ENCODE measurements at regions not wholly inside any gene's neighbourhood (a gene's known extent, or its start where the extent isn't known, plus 50 kb on each side); places are given as distances from the start of the nearest gene placed in this dataset.
"Not testable (repeated sequence)": the region's sequence is repeated elsewhere in the genome, so short reads cannot be mapped to it uniquely, and the experiment has no call there.

DNA sequence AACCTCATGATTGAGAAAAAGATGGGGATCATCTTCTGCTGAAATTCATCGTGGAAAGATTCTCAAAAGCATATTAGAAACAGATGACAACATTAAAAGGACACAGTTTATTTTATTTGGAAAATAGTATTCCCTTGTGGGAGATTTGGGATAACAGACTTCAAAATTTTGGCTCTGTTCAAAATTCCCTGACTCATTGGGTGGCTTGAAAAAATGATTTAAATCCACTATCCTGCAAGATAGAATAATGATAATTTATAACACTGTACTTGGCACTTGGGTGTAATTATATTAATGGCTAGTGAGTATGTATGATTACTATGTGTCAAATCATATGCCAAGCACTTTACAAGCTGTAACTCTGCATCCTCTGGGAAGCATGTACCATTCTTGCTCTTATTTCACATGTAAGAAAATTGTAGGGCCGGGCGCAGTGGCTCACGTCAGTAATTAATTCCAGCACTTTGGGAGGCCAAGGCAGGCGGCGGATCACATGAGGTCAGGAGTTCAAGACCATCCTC, 128.8 kb downstream of the LMNTD1 start:
- Mint-ChIP-seq H3K27ac (no peak overlapping the region), H3K4me3 (no peak overlapping the region), H3K36me3 (ENCODE audit: low read depth) (no peaks in the 10 kb centered on the region), H3K27me3 (no peaks in the 10 kb centered on the region), H3K4me1 (no peaks in the 10 kb centered on the region), H3K9me3 (no peaks in the 10 kb centered on the region)
- DNase-seq (no peak), ATAC-seq (no peak)

DNA sequence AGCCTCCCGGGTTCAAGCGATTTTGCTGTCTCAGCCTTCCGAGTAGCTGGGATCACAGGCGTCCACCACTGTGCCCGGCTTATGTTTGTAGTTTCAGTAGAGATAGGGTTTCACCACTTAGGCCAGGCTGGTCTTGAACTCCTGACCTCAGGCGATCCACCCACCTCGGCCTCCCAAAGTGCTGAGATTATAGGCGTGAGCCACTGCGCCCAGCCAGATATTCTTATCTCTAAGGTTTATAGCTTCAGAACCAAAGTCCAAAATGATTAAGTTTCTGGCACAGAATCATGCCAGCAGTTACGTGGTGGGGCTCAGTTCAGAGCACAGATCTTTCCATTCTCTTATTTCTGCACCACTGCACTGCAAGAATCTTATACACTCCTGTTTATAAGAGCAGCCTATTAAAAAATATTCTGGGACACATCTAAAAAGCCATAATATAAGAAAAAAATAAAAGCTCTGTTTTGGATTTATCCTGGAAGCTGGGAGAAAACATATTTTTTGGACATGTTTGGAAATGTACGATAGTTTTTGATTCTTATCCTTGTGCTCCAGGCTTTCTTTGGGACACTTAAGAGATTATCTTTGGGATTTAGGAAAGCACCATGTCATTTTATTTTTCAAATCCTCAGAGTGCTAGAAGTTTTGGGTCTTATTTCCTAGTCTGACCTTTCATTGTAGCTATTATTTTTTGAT, 129.6 kb downstream of the LMNTD1 start:
- ATAC-seq, result no peak
- H3K27me3 Mint-ChIP-seq, result no peaks in the 10 kb centered on the region
- DNase-seq, result no peak
- H3K9me3 Mint-ChIP-seq, result no peaks in the 10 kb centered on the region
- H3K4me3 Mint-ChIP-seq, result no peak overlapping the region
- no peaks in the 10 kb centered on the region for H3K4me1 Mint-ChIP-seq
- no peaks in the 10 kb centered on the region for H3K36me3 Mint-ChIP-seq (ENCODE audit: low read depth)
- H3K27ac Mint-ChIP-seq, result no peak overlapping the region

DNA sequence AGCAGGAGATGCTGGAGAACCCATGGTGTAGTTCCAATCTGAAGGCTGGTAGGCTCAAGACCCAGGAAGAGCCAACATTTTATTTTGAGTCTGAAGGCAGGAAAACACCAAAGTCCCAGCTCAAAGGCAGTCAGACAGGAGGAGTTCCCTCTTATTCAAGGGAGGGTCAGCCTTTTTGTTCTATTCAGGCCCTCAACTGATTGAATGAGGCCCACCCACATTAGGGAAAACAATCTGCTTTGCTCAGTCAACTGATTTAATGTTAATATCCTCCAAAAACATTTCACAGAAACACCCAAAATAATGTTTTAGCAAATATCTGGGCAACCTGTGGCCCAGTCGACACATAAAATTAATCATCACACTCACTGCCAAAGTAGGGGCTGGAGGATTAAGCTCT, 130.8 kb downstream of the LMNTD1 start:
- DNase-seq, result no peak
- no peak for ATAC-seq
- no peaks in the 10 kb centered on the region for H3K4me1 Mint-ChIP-seq
- no peak overlapping the region for H3K27ac Mint-ChIP-seq
- no peaks in the 10 kb centered on the region for H3K9me3 Mint-ChIP-seq
- no peak overlapping the region for H3K4me3 Mint-ChIP-seq
- no peaks in the 10 kb centered on the region for H3K27me3 Mint-ChIP-seq
- no peaks in the 10 kb centered on the region for H3K36me3 Mint-ChIP-seq (ENCODE audit: low read depth)

DNA sequence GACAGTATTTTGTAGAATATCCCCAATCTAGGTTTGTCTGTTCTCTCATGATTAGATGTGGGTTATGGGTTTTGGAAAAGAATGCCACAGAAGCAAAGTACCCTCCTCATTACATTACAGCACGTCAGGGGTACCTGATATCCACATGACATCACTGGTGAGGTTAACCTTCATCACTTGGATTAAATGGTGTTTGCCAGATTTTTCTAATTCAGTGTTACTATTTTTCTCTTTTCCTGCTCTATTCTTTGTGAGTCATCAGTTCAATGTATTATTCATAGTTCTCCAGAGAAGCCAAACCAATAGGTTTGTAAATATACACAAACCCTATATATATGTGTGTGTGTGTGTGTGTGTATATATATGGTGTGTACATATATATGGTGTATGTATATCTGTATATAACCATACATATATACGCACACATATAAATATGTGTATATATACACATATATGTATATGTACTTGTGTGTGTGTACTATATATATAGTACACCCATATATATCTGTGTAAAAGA, 131.4 kb downstream of the LMNTD1 start:
- ATAC-seq (no peak), DNase-seq (no peak)
- Mint-ChIP-seq H3K9me3 (no peaks in the 10 kb centered on the region), H3K4me1 (no peaks in the 10 kb centered on the region), H3K36me3 (ENCODE audit: low read depth) (no peaks in the 10 kb centered on the region), H3K27me3 (no peaks in the 10 kb centered on the region), H3K27ac (no peak overlapping the region), H3K4me3 (no peak overlapping the region)

DNA sequence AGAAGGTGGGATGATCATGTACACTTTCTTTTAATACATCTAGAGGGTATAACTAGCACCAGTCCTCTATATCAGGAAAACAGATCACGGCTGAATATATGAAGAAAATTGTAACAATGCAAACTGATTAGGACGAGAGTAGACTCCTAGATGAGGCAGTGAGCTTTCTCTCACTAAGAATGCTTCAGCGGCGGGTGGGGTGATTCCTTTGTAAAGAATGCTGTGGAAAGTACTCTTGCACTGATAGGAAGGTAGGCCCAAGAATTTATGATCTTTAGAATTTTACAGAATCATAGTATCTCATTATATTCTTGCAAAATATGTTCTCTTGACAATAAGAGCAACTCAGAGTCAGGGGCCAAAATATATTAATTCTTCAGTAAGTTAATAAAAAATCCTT, 133.0 kb downstream of the LMNTD1 start:
- no peak overlapping the region for H3K27ac Mint-ChIP-seq
- DNase-seq (no peak), ATAC-seq (no peak)
- no peaks in the 10 kb centered on the region for H3K9me3 Mint-ChIP-seq
- no peaks in the 10 kb centered on the region for H3K4me1 Mint-ChIP-seq
- H3K4me3 Mint-ChIP-seq, result no peak overlapping the region
- H3K27me3 Mint-ChIP-seq, result no peaks in the 10 kb centered on the region
- no peaks in the 10 kb centered on the region for H3K36me3 Mint-ChIP-seq (ENCODE audit: low read depth)

GRCh38 chr12:25419595-25419994, 133.5 kb downstream of the LMNTD1 start:
- DNase-seq, result no peak
- H3K36me3 Mint-ChIP-seq (ENCODE audit: low read depth), result no peaks in the 10 kb centered on the region
- H3K4me1 Mint-ChIP-seq, result no peaks in the 10 kb centered on the region
- no peaks in the 10 kb centered on the region for H3K27me3 Mint-ChIP-seq
- no peak for ATAC-seq
- H3K9me3 Mint-ChIP-seq, result no peaks in the 10 kb centered on the region
- H3K27ac Mint-ChIP-seq, result no peak overlapping the region
- no peak overlapping the region for H3K4me3 Mint-ChIP-seq

GRCh38 chr12:25417071-25417470, 136.0 kb downstream of the LMNTD1 start:
- Mint-ChIP-seq H3K27ac (no peak overlapping the region), H3K4me3 (no peak overlapping the region), H3K27me3 (peaks cover 3% of the 10 kb centered on the region), H3K9me3 (no peaks in the 10 kb centered on the region), H3K36me3 (ENCODE audit: low read depth) (no peaks in the 10 kb centered on the region), H3K4me1 (no peaks in the 10 kb centered on the region)
- DNase-seq (no peak), ATAC-seq (no peak)

DNA sequence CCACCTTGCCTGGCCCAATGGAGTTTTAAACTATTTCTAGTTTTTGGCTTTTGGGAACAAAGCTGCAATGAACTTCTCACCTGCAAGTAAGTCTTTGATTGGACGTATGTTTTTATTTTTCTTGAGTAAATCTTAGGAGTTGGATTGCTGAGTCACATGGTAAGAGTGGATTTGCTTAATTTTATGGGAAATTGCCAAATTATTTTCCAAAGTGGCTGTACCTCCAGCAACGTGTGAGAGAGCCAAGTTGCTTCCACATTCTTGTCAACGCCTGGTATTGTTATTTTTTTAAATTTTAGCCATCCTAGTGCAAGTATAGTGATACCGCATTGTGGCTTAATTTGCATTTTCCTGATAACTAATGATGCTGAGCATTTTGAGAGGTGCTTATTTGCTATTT, 136.6 kb downstream of the LMNTD1 start:
- peaks cover 3% of the 10 kb centered on the region for H3K27me3 Mint-ChIP-seq
- no peaks in the 10 kb centered on the region for H3K36me3 Mint-ChIP-seq (ENCODE audit: low read depth)
- H3K4me3 Mint-ChIP-seq, result no peak overlapping the region

GRCh38 chr12:25415004-25415403, 138.1 kb downstream of the LMNTD1 start:
- Mint-ChIP-seq H3K4me3 (no peak overlapping the region), H3K27me3 (peaks cover 3% of the 10 kb centered on the region), H3K9me3 (no peaks in the 10 kb centered on the region), H3K27ac (no peak overlapping the region), H3K4me1 (no peaks in the 10 kb centered on the region), H3K36me3 (ENCODE audit: low read depth) (no peaks in the 10 kb centered on the region)
- DNase-seq (no peak), ATAC-seq (no peak)

More for the DNA sequence above, 136.6 kb downstream of the LMNTD1 start:
- no peak for DNase-seq
- Mint-ChIP-seq H3K27ac (no peak overlapping the region), H3K4me1 (no peaks in the 10 kb centered on the region), H3K9me3 (no peaks in the 10 kb centered on the region)
- ATAC-seq, result no peak

DNA sequence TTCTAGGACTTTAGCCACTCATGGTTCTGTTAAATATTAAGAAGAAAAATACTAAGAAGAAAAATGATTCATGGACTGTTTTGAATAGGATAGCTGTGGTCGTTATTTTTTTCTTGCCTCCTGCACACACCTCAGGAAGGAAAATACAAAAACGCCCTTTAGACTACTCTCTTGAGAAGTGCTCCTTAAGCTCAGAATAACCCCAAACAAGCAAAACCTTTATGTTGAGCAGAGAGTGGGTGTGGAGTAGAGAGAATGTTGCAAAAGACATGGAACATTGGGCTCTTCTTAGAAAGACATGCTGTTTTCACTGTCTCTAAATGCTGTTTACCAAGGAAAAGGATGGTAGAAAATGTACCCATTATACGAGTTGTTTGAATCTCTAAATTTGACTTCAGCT, 140.3 kb downstream of the LMNTD1 start:
- no peaks in the 10 kb centered on the region for H3K36me3 Mint-ChIP-seq (ENCODE audit: low read depth)
- H3K9me3 Mint-ChIP-seq, result no peaks in the 10 kb centered on the region
- DNase-seq (no peak), ATAC-seq (no peak)
- H3K27ac Mint-ChIP-seq, result no peak overlapping the region
- H3K27me3 Mint-ChIP-seq, result peaks cover 3% of the 10 kb centered on the region
- H3K4me3 Mint-ChIP-seq, result no peak overlapping the region
- no peaks in the 10 kb centered on the region for H3K4me1 Mint-ChIP-seq

DNA sequence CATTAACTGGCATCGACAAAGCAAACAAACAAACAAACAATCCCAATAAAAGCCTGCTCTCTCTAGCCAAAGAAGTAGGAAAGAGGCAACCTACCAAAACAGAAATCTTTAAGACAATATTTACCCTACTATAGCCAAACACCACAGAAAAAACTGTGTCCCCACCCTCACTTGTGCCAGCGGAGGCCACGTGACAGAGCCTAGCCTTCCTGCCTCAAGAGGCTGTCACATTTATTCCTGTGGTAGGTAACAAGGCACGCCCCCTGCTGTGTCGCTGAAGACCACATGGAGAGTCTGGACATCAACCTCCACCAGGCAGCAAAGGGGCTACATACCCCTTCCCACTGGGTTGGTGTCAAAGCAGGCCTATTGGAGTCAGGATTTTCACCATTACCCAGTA, 148.1 kb downstream of the LMNTD1 start:
- Mint-ChIP-seq H3K36me3 (ENCODE audit: low read depth) (no peaks in the 10 kb centered on the region), H3K4me3 (no peak overlapping the region), H3K27me3 (peaks cover 3% of the 10 kb centered on the region), H3K4me1 (no peaks in the 10 kb centered on the region), H3K9me3 (peaks cover 4% of the 10 kb centered on the region), H3K27ac (no peak overlapping the region)
- no peak for ATAC-seq
- no peak for DNase-seq

- Mint-ChIP-seq H3K4me1 (no peaks in the 10 kb centered on the region), H3K36me3 (ENCODE audit: low read depth) (no peaks in the 10 kb centered on the region), H3K27ac (no peak overlapping the region), H3K27me3 (peaks cover 3% of the 10 kb centered on the region), H3K4me3 (no peak overlapping the region), H3K9me3 (peaks cover 4% of the 10 kb centered on the region)
- ATAC-seq (no peak), DNase-seq (no peak)
Observed at GRCh38 chr12:25401547-25402345, 151.0 kb upstream of the KRAS start.

GRCh38 chr12:25397001-25397400, 146.3 kb upstream of the KRAS start:
- Mint-ChIP-seq H3K4me1 (no peaks in the 10 kb centered on the region), H3K27me3 (peaks cover 4% of the 10 kb centered on the region), H3K27ac (no peak overlapping the region), H3K36me3 (ENCODE audit: low read depth) (no peaks in the 10 kb centered on the region), H3K4me3 (no peak overlapping the region), H3K9me3 (peaks cover 4% of the 10 kb centered on the region)
- no peak for ATAC-seq
- no peak for DNase-seq

DNA sequence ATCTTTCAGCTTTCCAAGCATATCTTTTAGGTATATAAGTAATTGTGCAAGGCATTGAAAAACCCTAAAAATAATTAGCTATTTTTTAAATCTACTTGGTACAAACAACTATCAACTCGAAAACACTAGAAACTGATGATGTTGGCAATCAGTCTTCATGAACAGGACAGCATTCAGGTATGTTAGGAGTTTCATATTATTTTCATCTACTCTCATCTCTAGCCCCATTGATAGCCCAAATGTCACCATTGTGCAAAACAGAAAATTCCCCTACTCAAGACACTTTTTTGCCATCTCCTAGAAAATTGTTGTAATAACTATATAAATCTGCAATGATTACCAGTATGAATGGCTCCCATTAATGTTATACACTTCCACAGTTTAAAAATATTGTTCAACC, 144.5 kb upstream of the KRAS start:
- DNase-seq, result no peak
- no peak for ATAC-seq
- no peaks in the 10 kb centered on the region for H3K36me3 Mint-ChIP-seq (ENCODE audit: low read depth)
- no peaks in the 10 kb centered on the region for H3K9me3 Mint-ChIP-seq
- H3K4me3 Mint-ChIP-seq, result no peak overlapping the region
- no peak overlapping the region for H3K27ac Mint-ChIP-seq
- H3K4me1 Mint-ChIP-seq, result no peaks in the 10 kb centered on the region
- peaks cover 4% of the 10 kb centered on the region for H3K27me3 Mint-ChIP-seq

GRCh38 chr12:25394775-25395174, 144.0 kb upstream of the KRAS start:
- not testable (repeated sequence) for H3K36me3 Mint-ChIP-seq (ENCODE audit: low read depth); H3K9me3 Mint-ChIP-seq; ATAC-seq; H3K4me1 Mint-ChIP-seq; H3K27me3 Mint-ChIP-seq; H3K27ac Mint-ChIP-seq; DNase-seq; H3K4me3 Mint-ChIP-seq
